Neural cell (in vitro differentiated cells): ENCODE measurements at regions not wholly inside any gene's neighbourhood (a gene's known extent, or its start where the extent isn't known, plus 50 kb on each side); places are given as distances from the start of the nearest gene placed in this dataset.

Experiments used
- H2AFZ ChIP-seq: fragments of 200-600, 300-800 bp; sonication (generic), shearing (Covaris generic); 2 replicates; pipeline ENCODE4 v1.6.0; 2014; ENCODE audit warnings: low read depth, mild to moderate bottlenecking, antibody characterized with exemption, low read length, moderate library complexity
- H3F3A ChIP-seq: fragments of 200-600 bp; shearing (Covaris generic); 2 replicates; pipeline ENCODE4 v1.6.1; 2016; ENCODE audit warnings: mild to moderate bottlenecking, moderate library complexity, mixed read lengths, antibody characterized with exemption, low read length; ENCODE audit not compliant: insufficient read depth, poor library complexity, severe bottlenecking
- H3K27ac ChIP-seq: fragments of 200-600, 300-800 bp; sonication (generic), shearing (Covaris generic); 2 replicates; pipeline ENCODE4 v1.5.1; 2014; ENCODE audit warnings: mild to moderate bottlenecking, low read length, moderate library complexity
- H3K27me3 ChIP-seq: fragments of 300-800, 200-600 bp; sonication (generic), shearing (Covaris generic); 2 replicates; pipeline ENCODE4 v1.6.0; 2014; ENCODE audit warnings: mild to moderate bottlenecking, low read depth, low read length, moderate library complexity; ENCODE audit not compliant: insufficient read depth
- H3K36me3 ChIP-seq: fragments of 300-800, 200-600 bp; sonication (generic), shearing (Covaris generic); 2 replicates; pipeline ENCODE4 v1.5.1; 2014; ENCODE audit warnings: mild to moderate bottlenecking, antibody characterized with exemption, low read length, moderate library complexity; ENCODE audit not compliant: insufficient read depth
- H3K4me2 ChIP-seq: fragments of 300-800, 200-600 bp; sonication (generic), shearing (Covaris generic); 2 replicates; pipeline ENCODE4 v1.6.0; 2014; ENCODE audit warnings: mild to moderate bottlenecking, low read length
- H3K4me3 ChIP-seq: fragments of 300-800, 200-600 bp; sonication (generic), shearing (Covaris generic); 2 replicates; pipeline ENCODE4 v1.5.1; 2014; ENCODE audit warnings: mild to moderate bottlenecking, low read length, moderate library complexity
- H3K79me2 ChIP-seq: fragments of 200-600 bp; shearing (Covaris generic); replicated peaks from 2 replicates; pipeline ENCODE4 v1.6.0; 2014; ENCODE audit warnings: mild to moderate bottlenecking, low read length, moderate library complexity; ENCODE audit not compliant: insufficient read depth
- H3K9ac ChIP-seq: fragments of 300-800, 200-600 bp; sonication (generic), shearing (Covaris generic); 2 replicates; pipeline ENCODE4 v1.6.1; 2016; ENCODE audit warnings: mild to moderate bottlenecking, low read length, mixed read lengths
- H3K9me2 ChIP-seq: fragments of 200-600 bp; shearing (Covaris generic); 2 replicates; pipeline ENCODE4 v1.6.1; 2016; ENCODE audit warnings: mild to moderate bottlenecking, low read length, mixed read lengths; ENCODE audit not compliant: insufficient read depth
- H3K9me3 ChIP-seq: fragments of 200-600, 300-800 bp; sonication (generic), shearing (Covaris generic); 2 replicates; pipeline ENCODE4 v1.6.1; 2016; ENCODE audit warnings: mild to moderate bottlenecking, mixed run types, low read length, moderate library complexity, mixed read lengths
- H4K20me1 ChIP-seq: fragments of 200-600 bp; shearing (Covaris generic); 2 replicates; pipeline ENCODE4 v1.6.1; 2016; ENCODE audit warnings: mild to moderate bottlenecking, mixed run types; ENCODE audit not compliant: insufficient read depth
- CTCF ChIP-seq: fragments of 450-650 bp; IDR thresholded peaks from 2 replicates; pipeline ENCODE4 v1.5.1; 2014; ENCODE audit warnings: antibody characterized with exemption, mild to moderate bottlenecking, moderate library complexity; ENCODE audit not compliant: poor library complexity, severe bottlenecking
- EP300 ChIP-seq: fragments of 450-650 bp; conservative IDR thresholded peaks from 2 replicates; pipeline ENCODE4 v1.6.1; 2014; ENCODE audit warnings: antibody characterized with exemption, mild to moderate bottlenecking, moderate library complexity; ENCODE audit not compliant: poor library complexity, severe bottlenecking
- EZH2 ChIP-seq: fragments of 200-600, 300-800 bp; shearing (Covaris generic), sonication (generic); IDR thresholded peaks from 2 replicates; pipeline ENCODE4 v1.6.1; 2014; ENCODE audit warnings: antibody characterized with exemption, low read length, borderline replicate concordance, mild to moderate bottlenecking; ENCODE audit not compliant: insufficient read depth, poor library complexity, severe bottlenecking
- MXI1 ChIP-seq: fragments of 450-650 bp; conservative IDR thresholded peaks from 2 replicates; pipeline ENCODE4 v1.6.1; 2014; ENCODE audit warnings: antibody characterized with exemption, mild to moderate bottlenecking; ENCODE audit not compliant: poor library complexity, severe bottlenecking
- POLR2AphosphoS5 ChIP-seq: IDR thresholded peaks from 2 replicates; pipeline ENCODE4 v1.6.1; 2012
- RAD21 ChIP-seq: fragments of 450-650 bp; conservative IDR thresholded peaks from 2 replicates; pipeline ENCODE4 v1.6.1; 2014; ENCODE audit warnings: antibody characterized with exemption, mild to moderate bottlenecking, moderate library complexity
- REST ChIP-seq: IDR thresholded peaks from 2 replicates; pipeline ENCODE4 v1.6.1; 2012; ENCODE audit warnings: borderline replicate concordance
- SMC3 ChIP-seq: fragments of 450-650 bp; conservative IDR thresholded peaks from 2 replicates; pipeline ENCODE4 v1.6.1; 2014; ENCODE audit warnings: antibody characterized with exemption, mild to moderate bottlenecking, moderate library complexity; ENCODE audit not compliant: poor library complexity
- TAF1 ChIP-seq: IDR thresholded peaks from 2 replicates; pipeline ENCODE4 v1.6.1; 2012; ENCODE audit warnings: low read depth

- Histone ChIP-seq H3K36me3 (no peaks in the 10 kb centered on the region), H3K4me3 (no peak overlapping the region), H3K27ac (no peak overlapping the region), H3K9ac (no peak overlapping the region), H3K27me3 (no peaks in the 10 kb centered on the region), H3K4me2 (no peak overlapping the region), H3F3A (no peaks in the 10 kb centered on the region), H3K79me2 (no peaks in the 10 kb centered on the region), H3K9me2 (no peaks in the 10 kb centered on the region), H2AFZ (no peak overlapping the region), H3K9me3 (no peaks in the 10 kb centered on the region), H4K20me1 (no peaks in the 10 kb centered on the region)
- TF ChIP-seq TAF1: no peak
- TF ChIP-seq RAD21: no peak
- TF ChIP-seq MXI1: no peak
- TF ChIP-seq SMC3: no peak
- no peak for TF ChIP-seq POLR2AphosphoS5
- no peak for TF ChIP-seq REST
- TF ChIP-seq CTCF: no peak
- TF ChIP-seq EP300: no peak
- TF ChIP-seq EZH2: no peak
These were observed 855.2 kb upstream of the ADGRL3 start for GRCh38 chr4:60344908-60345307.

- Histone ChIP-seq H3K4me3 (no peak overlapping the region), H3K9ac (no peak overlapping the region), H3K9me2 (no peaks in the 10 kb centered on the region), H3K79me2 (no peaks in the 10 kb centered on the region), H3K36me3 (no peaks in the 10 kb centered on the region), H4K20me1 (no peaks in the 10 kb centered on the region), H3K9me3 (no peaks in the 10 kb centered on the region), H3K4me2 (no peak overlapping the region), H3K27me3 (no peaks in the 10 kb centered on the region), H3K27ac (no peak overlapping the region), H3F3A (no peaks in the 10 kb centered on the region), H2AFZ (no peak overlapping the region)
- TF ChIP-seq MXI1 (no peak), TAF1 (no peak), POLR2AphosphoS5 (no peak), REST (no peak), SMC3 (no peak), RAD21 (no peak), EP300 (no peak), CTCF (no peak), EZH2 (no peak)
These were observed 854.7 kb upstream of the ADGRL3 start for GRCh38 chr4:60345392-60345791.
